Sigmoid colon (tissue), 4 donors: ENCODE measurements at regions not wholly inside any gene's neighbourhood (a gene's known extent, or its start where the extent isn't known, plus 50 kb on each side); places are given as distances from the start of the nearest gene placed in this dataset.
"Not testable (repeated sequence)": the region's sequence is repeated elsewhere in the genome, so short reads cannot be mapped to it uniquely, and the experiment has no call there.

Source experiments
- CTCF ChIP-seq, 4 experiments: fragments of 450-650 bp in 3 of 4; fragments of 200-600 bp in 1 of 4; IDR thresholded peaks; one replicate each; pipeline ENCODE4 v1.5.1; 2016 to 2019; ENCODE audit warnings: antibody characterized with exemption in 4 of 4, mild to moderate bottlenecking in 3 of 4, moderate library complexity in 2 of 4
- EP300 ChIP-seq, 4 donors: sonication (generic); formaldehyde crosslinking; IDR thresholded peaks; one replicate each; pipeline ENCODE4 v1.6.1; 2017; ENCODE audit warnings: antibody characterized with exemption in 4 of 4
- POLR2A ChIP-seq, 2 donors: fragments of 450-650 bp; IDR thresholded peaks; one replicate each; pipeline ENCODE4 v1.6.1; 2016; ENCODE audit warnings: antibody characterized with exemption in 2 of 2, mild to moderate bottlenecking in 2 of 2, moderate library complexity in 2 of 2
- POLR2AphosphoS5 ChIP-seq, 4 donors: sonication (generic); formaldehyde crosslinking; IDR thresholded peaks; one replicate each; pipeline ENCODE4 v1.6.1; 2017; ENCODE audit warnings: antibody characterized with exemption in 4 of 4

DNA sequence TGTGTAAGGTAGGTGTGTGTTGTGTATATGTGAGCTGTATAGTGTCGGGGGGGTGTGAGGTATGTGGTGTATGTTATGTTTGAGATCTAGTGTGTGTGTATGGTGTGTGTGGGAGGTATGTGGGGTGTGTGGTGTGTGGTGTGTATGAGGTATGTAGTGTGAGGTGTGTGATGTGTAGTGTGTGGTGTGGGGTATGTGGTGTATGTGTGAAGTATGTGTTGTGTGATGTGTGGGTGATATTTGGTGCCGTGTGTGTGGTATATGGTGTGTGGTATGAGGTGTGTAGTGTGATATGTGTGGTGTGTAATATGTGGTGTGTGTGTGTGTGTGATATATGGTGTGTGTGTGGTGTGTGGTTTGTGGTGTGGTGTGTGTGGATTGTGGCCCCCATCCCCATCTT, 4451.2 kb upstream of the TPTE start:
- TF ChIP-seq CTCF, EP300, POLR2AphosphoS5, POLR2A (IDR thresholded peaks at IDR 0.05): not testable (repeated sequence)
